ENCODE measurements at regions not wholly inside any gene's neighbourhood (a gene's known extent, or its start where the extent isn't known, plus 50 kb on each side); places are given as distances from the start of the nearest gene placed in this dataset.

DNA sequence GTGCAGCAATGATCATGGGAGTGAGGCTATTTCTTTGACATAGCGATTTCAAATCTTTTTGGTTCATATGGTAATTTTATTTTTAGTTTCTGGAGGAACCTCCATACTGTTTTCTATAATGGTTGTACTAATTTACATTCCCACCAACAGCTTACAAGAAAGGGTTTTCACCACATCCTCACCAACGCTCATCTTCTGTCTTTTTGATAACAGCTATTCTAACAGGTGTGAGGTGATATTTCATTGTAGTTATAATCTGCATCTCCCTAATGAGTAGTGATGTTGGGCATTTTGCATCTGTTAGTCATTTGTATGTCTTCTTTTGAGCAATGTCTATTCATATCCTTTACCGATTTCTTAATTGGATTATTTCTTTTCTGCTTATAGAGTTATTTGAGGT, 75.0 kb upstream of the FHIP2A start:
- H3K9ac ChIP-seq (ENCODE audit: low read length) = no peak overlapping the region
- no peak for TF ChIP-seq EZH2 (IDR thresholded peaks at IDR 0.05; ENCODE audit: borderline replicate concordance, insufficient read depth, low read depth, low read length, poor library complexity, severe bottlenecking)
- TF ChIP-seq, protein P1, sequence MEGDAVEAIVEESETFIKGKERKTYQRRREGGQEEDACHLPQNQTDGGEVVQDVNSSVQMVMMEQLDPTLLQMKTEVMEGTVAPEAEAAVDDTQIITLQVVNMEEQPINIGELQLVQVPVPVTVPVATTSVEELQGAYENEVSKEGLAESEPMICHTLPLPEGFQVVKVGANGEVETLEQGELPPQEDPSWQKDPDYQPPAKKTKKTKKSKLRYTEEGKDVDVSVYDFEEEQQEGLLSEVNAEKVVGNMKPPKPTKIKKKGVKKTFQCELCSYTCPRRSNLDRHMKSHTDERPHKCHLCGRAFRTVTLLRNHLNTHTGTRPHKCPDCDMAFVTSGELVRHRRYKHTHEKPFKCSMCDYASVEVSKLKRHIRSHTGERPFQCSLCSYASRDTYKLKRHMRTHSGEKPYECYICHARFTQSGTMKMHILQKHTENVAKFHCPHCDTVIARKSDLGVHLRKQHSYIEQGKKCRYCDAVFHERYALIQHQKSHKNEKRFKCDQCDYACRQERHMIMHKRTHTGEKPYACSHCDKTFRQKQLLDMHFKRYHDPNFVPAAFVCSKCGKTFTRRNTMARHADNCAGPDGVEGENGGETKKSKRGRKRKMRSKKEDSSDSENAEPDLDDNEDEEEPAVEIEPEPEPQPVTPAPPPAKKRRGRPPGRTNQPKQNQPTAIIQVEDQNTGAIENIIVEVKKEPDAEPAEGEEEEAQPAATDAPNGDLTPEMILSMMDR (IDR thresholded peaks at IDR 0.05) = no peak
- peaks cover 0 to 8% (median 2%) of the 10 kb centered on the region in 4 experiments for H3K27me3 ChIP-seq (replicated peaks in 1 of 4; ENCODE audit: control extremely low read depth in 1 of 4, control insufficient read depth in 3 of 4, insufficient read depth in 4 of 4, low read length in 3 of 4)
- Mint-ChIP-seq H3K27ac (no peak overlapping the region), H3K9me3 (ENCODE audit: insufficient read depth) (no peaks in the 10 kb centered on the region), H3K27me3 (peaks cover 27% of the 10 kb centered on the region), H3K4me1 (no peaks in the 10 kb centered on the region), H3K4me3 (no peak overlapping the region)
- intact Hi-C loops (cut with micrococcal nuclease) = no loop called here
- no CpG with 5 or more reads among the region's 3 CpGs for WGBS (ENCODE audit: insufficient coverage)
- POLR2A ChIA-PET = no interaction called here
- no peak overlapping the region for H3K4me2 ChIP-seq (replicated peaks; ENCODE audit: low read depth, low read length, poor library complexity, severe bottlenecking)
- ATAC-seq (ENCODE audit: low read depth) (no peak), DNase-seq (no peak)
- no peaks in the 10 kb centered on the region for H4K20me1 ChIP-seq (ENCODE audit: control insufficient read depth, insufficient read depth, low read length, poor library complexity, severe bottlenecking)
- no peak overlapping the region for H3K4me3 ChIP-seq (ENCODE audit: control extremely low read depth in 1 of 5, extremely low read depth in 1 of 5, insufficient read depth in 1 of 5, low read depth in 2 of 5, low read length in 4 of 5)
- no peaks in the 10 kb centered on the region for H3K4me1 ChIP-seq (ENCODE audit: control insufficient read depth in 2 of 2, insufficient read depth in 2 of 2, low read length in 2 of 2)
- H3K79me2 ChIP-seq (ENCODE audit: control insufficient read depth, insufficient read depth, low read length) = no peaks in the 10 kb centered on the region
- no peak overlapping the region for H3K27ac ChIP-seq (ENCODE audit: low read length in 2 of 2)
- H3K36me3 ChIP-seq (replicated peaks in 1 of 2; ENCODE audit: control extremely low read depth in 1 of 2, control insufficient read depth in 1 of 2, extremely low read depth in 1 of 2, insufficient read depth in 2 of 2, low read length in 1 of 2) = no peaks in the 10 kb centered on the region
- CTCF ChIA-PET = no interaction called here
- H3K9me3 ChIP-seq (ENCODE audit: control extremely low read depth in 1 of 3, control insufficient read depth in 2 of 3, insufficient read depth in 1 of 3, low read length in 2 of 3) = no peaks in the 10 kb centered on the region
- no peak overlapping the region for H2AFZ ChIP-seq (ENCODE audit: insufficient read depth, low read depth, low read length, poor library complexity, severe bottlenecking)

- H3K27me3 Mint-ChIP-seq = peaks cover 36% of the 10 kb centered on the region
- no peaks in the 10 kb centered on the region for H3K4me1 Mint-ChIP-seq
Observed at GRCh38 chr10:114748241-114748640, 73.3 kb upstream of the FHIP2A start.

More at GRCh38 chr10:114748241-114748640, 73.3 kb upstream of the FHIP2A start:
- Mint-ChIP-seq H3K4me3 (no peak overlapping the region), H3K27ac (no peak overlapping the region), H3K9me3 (ENCODE audit: insufficient read depth) (no peaks in the 10 kb centered on the region)
- CTCF ChIA-PET = no interaction called here
- H4K20me1 ChIP-seq (ENCODE audit: control insufficient read depth, insufficient read depth, low read length, poor library complexity, severe bottlenecking) = no peaks in the 10 kb centered on the region
- no peak for TF ChIP-seq EZH2 (IDR thresholded peaks at IDR 0.05; ENCODE audit: borderline replicate concordance, insufficient read depth, low read depth, low read length, poor library complexity, severe bottlenecking)
- TF ChIP-seq, protein P1 (IDR thresholded peaks at IDR 0.05) = no peak
- H2AFZ ChIP-seq (ENCODE audit: insufficient read depth, low read depth, low read length, poor library complexity, severe bottlenecking) = no peak overlapping the region
- WGBS (ENCODE audit: insufficient coverage) = 100% methylated on average over 1 of the region's 1 CpG
- no peak overlapping the region for H3K4me2 ChIP-seq (replicated peaks; ENCODE audit: low read depth, low read length, poor library complexity, severe bottlenecking)
- DNase-seq (no peak), ATAC-seq (ENCODE audit: low read depth) (no peak)
- no peak overlapping the region for H3K4me3 ChIP-seq (ENCODE audit: control extremely low read depth in 1 of 5, extremely low read depth in 1 of 5, insufficient read depth in 1 of 5, low read depth in 2 of 5, low read length in 4 of 5)
- intact Hi-C loops (cut with micrococcal nuclease) = no loop called here
- no peaks in the 10 kb centered on the region for H3K36me3 ChIP-seq (replicated peaks in 1 of 2; ENCODE audit: control extremely low read depth in 1 of 2, control insufficient read depth in 1 of 2, extremely low read depth in 1 of 2, insufficient read depth in 2 of 2, low read length in 1 of 2)
- H3K27me3 ChIP-seq (replicated peaks in 1 of 4; ENCODE audit: control extremely low read depth in 1 of 4, control insufficient read depth in 3 of 4, insufficient read depth in 4 of 4, low read length in 3 of 4) = peaks cover 0 to 8% (median 3%) of the 10 kb centered on the region in 4 experiments
- H3K27ac ChIP-seq (ENCODE audit: low read length in 2 of 2) = no peak overlapping the region
- POLR2A ChIA-PET = no interaction called here
- no peak overlapping the region for H3K9ac ChIP-seq (ENCODE audit: low read length)
- no peaks in the 10 kb centered on the region for H3K79me2 ChIP-seq (ENCODE audit: control insufficient read depth, insufficient read depth, low read length)
- no peaks in the 10 kb centered on the region for H3K4me1 ChIP-seq (ENCODE audit: control insufficient read depth in 2 of 2, insufficient read depth in 2 of 2, low read length in 2 of 2)
- H3K9me3 ChIP-seq (ENCODE audit: control extremely low read depth in 1 of 3, control insufficient read depth in 2 of 3, insufficient read depth in 1 of 3, low read length in 2 of 3) = no peaks in the 10 kb centered on the region
